HG03135 (cell line): ENCODE measurements at regions not wholly inside any gene's neighbourhood (a gene's known extent, or its start where the extent isn't known, plus 50 kb on each side); places are given as distances from the start of the nearest gene placed in this dataset.
"Not testable (repeated sequence)": the region's sequence is repeated elsewhere in the genome, so short reads cannot be mapped to it uniquely, and the experiment has no call there.

Source experiments
- ATAC-seq: cut with Tn5 transposase; IDR thresholded peaks from one replicate; pipeline ENCODE4 v1.9.1; 2021; ENCODE audit warnings: mild to moderate bottlenecking, moderate library complexity; ENCODE audit not compliant: unreplicated experiment

GRCh38 chr10:91745090-91745831 lies 53.0 kb upstream of the TNKS2 start:
- ATAC-seq, result no peak

DNA sequence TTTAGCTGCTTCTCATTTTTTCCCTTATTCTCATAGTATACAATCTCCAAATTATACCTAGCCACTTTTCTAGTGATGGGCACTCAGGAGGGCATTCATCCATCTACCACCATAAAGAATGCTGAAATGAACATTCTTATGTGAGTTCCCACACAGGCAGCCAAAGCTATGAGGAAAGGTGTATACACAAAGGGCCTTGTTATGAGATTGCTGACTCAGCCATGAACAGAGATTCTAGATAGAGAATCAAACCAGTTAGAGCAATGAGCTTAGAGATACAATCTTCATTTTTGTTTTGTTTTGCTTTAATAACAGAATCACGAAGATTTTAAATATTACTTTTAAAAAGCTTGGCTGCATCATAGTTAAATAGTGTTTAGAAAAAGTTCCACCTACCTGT lies 54.8 kb upstream of the TNKS2 start:
- ATAC-seq, result no peak

GRCh38 chr10:91742229-91742628 lies 56.0 kb upstream of the TNKS2 start:
- ATAC-seq, result no peak

DNA sequence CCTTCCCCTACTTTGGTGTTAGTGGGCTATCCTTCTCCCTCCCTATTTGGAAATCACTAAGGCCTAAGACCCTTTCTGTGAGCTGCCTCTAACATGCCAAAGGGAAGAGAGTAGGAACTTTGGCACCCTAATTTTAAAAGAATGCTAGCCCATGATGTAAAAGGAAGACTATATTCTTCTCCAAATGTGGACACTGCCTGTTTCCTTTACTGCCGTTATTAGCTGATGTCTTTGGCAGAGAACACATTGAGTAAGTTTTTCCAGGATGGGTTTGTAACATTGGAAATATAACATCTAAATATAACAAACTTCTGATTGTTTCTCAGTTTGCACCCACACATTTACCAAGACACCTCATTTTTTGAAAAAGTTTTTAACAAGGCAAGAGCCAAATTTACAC lies 56.9 kb upstream of the TNKS2 start:
- no peak for ATAC-seq

- no peak for ATAC-seq
Measured at GRCh38 chr10:91740353-91740924, 57.8 kb upstream of the TNKS2 start.

DNA sequence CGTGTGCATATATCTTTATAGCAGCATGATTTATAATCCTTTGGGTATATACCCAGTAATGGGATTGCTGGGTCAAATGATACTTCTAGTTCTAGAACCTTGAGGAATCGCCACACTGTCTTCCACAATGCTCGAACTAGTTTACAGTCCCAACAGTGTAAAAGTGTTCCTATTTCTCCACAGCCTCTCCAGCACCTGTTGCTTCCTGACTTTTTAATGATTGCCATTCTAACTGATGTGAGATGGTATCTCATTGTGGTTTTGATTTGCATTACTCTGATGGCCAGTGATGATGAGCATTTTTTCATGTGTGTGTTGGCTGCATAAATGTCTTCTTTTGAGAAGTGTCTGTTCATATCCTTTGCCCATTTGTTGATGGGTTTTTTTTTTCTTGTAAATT lies 66.0 kb upstream of the TNKS2 start:
- ATAC-seq, result not testable (repeated sequence)

DNA sequence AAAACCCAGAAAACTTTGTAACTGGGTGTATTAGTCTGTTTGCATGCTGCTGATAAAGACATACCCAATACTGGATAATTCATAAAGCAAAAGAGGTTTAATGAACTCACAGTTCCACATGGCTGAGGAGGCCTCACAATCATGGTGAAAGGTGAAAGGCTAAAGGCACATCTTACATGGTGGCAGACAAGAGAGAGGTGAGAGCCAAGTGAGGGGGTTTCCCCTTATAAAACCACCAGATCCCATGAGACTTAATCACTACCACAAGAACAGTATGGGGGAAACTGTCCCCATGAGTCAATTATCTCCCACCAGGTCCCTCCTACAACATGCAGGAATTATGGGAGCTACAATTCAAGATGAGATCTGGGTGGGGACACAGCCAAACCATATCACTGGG lies 68.9 kb upstream of the TNKS2 start:
- ATAC-seq, result not testable (repeated sequence)

DNA sequence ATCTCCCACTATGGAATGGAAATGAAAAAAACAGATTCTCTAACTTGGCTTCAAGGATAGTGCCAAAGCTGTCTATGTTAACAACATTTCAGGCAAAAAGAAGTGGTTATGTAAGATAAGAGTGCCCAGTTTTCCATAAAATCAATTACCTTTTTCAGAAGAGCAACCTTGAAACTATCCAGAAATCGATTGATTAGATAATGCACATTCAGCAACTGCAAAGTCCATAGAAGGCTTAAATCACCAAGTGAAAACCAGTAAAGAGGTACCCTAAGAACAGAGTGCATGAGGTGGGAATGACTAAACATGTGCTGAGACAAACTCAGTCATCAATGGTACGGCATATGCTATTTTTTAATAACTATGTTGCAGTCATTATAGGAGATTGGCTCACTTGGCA lies 71.9 kb upstream of the TNKS2 start:
- ATAC-seq, result no peak

DNA sequence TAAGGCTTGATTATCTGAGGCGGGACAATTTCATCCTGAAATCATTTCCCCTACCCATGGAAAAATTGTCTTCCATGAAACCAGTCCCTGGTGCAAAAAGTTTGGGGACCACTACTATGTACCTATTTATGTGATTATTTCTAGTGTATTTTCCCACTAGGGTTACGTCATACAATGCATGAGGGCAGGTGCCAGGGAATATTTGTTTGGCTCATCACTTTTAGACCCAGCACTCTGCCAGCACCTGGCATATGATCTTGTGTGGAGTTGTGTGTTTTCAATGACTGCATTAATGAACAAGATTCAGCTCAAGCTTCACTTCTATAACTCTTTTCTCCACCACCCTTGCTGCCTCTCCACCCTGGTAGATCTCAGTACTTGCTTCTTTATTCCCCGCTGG lies 73.3 kb upstream of the TNKS2 start:
- ATAC-seq, result no peak

GRCh38 chr10:91713461-91714072 lies 80.7 kb upstream of the PPP1R3C start:
- ATAC-seq, result no peak

DNA sequence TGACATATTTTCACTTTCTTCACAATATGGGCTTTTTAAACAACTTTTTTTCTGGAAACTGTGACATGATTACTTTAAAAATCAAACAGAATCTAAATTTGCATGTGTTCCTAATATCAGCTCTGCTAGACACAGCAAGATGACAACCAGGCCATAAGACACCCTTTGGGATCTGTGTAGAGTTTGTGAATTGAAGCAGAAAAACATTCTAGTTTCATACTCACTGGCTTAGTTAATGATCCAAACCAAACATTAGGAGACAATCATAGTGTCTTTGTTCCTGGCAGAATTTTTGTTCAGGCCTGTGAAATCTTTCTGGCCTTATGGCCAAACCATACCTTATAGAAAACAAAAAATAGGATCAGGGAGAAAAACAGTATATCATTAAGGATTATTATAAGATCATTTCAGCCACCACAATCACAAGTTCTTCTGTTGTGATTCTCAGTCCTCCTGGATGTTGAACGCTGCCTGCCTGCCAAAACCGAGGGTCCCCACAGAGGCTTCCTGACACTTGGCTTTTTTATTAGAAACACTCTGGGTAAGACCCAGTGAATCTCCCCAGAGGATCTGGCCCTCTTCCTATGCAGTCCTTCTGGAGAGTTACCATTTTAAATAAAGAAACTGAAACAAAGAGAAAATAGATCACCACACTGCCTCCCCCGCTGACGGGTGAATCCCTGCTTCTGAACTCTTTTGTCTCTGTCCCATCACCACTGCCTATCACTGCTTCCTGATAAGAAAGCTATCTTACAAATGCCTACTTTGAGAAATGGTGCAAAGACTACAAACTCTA lies 79.2 kb upstream of the PPP1R3C start:
- ATAC-seq, result peak; percentile 69

DNA sequence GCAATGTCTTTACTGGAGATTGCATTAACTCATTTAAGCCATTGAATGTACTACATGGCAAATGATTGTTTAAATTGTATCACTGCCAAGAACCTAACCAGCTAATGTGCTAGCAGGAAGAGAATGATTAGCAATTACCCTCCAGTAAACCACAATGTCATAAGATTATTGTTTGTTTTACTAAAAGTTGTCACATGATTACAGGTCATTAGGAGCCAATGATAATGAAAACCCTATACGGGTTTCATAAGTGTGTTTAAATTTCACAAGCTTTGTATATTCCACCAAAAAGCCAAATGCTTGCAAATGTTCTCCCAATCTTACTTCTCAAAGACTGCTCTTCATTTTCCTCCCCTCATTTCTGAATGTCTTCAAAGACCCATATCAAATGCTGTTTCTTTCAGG lies 76.5 kb upstream of the PPP1R3C start:
- ATAC-seq, result no peak

DNA sequence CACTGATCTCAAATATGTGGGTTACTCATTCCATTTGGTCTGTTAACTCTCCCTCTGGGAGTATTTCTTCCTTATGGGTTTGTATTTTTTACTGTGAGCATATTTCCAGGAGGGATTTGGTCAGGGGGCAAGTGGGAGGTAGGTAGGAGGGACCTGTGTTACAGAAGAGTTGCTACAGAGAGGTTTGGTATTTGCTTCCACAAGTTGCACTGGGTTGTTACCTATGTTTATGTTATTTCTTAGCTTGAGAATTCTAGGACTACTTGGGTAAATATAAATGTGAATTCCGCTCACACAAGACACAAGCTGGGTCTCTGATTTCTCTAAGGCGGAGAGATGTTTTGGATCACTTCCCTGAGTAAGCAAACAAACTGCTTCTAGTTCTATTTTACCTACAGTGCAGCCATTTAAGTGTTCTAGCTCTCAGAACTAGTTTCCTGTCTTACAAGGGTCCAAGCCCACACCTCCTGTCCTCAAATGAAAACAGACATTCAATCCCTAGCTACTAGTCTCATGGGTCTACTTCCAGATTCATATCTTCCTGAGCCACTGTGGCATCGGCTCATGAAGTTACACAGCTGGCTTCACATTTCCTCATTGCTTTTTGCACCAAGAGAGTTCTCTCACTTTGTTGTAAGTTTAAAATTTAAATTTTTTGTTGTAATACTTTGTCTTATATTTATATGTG lies 75.4 kb upstream of the PPP1R3C start:
- ATAC-seq, result no peak

GRCh38 chr10:91707236-91707635 lies 74.4 kb upstream of the PPP1R3C start:
- no peak for ATAC-seq

GRCh38 chr10:91705948-91706670 lies 73.2 kb upstream of the PPP1R3C start:
- ATAC-seq, result no peak

- no peak for ATAC-seq
Measured at GRCh38 chr10:91702620-91703019, 69.7 kb upstream of the PPP1R3C start.

- no peak for ATAC-seq
Measured at GRCh38 chr10:91700788-91701444, 68.0 kb upstream of the PPP1R3C start.

GRCh38 chr10:91700273-91700672 lies 67.4 kb upstream of the PPP1R3C start:
- ATAC-seq, result no peak

DNA sequence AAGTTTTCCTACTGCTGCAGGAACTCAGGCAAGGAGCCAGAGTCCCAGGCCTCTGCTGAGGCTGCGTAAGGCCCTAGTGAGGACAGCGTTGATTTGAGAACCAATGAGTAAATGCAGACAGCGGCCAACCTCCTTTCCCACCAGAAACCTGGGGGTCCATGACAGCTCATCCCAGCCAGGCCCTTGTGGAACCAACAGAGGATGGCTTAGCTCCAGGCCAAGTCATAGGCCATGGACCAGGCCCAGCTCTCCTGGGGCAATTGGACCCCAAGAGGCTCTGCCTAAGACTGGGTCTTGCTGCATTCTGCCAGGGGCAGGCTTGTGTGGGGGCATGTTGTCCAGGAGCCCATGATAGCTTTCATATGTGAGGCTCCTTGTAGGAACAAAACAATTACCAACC lies 65.4 kb upstream of the PPP1R3C start:
- no peak for ATAC-seq
